ENCODE measurements at regions not wholly inside any gene's neighbourhood (a gene's known extent, or its start where the extent isn't known, plus 50 kb on each side); places are given as distances from the start of the nearest gene placed in this dataset.
"Not testable (repeated sequence)": the region's sequence is repeated elsewhere in the genome, so short reads cannot be mapped to it uniquely, and the experiment has no call there.

GRCh38 chr2:190150413-190150812 is 87.9 kb upstream of the MSTN start:
- DNase-seq, result no peak

- no peak for DNase-seq
Measured at GRCh38 chr2:190149908-190150307, 87.4 kb upstream of the MSTN start.

DNA sequence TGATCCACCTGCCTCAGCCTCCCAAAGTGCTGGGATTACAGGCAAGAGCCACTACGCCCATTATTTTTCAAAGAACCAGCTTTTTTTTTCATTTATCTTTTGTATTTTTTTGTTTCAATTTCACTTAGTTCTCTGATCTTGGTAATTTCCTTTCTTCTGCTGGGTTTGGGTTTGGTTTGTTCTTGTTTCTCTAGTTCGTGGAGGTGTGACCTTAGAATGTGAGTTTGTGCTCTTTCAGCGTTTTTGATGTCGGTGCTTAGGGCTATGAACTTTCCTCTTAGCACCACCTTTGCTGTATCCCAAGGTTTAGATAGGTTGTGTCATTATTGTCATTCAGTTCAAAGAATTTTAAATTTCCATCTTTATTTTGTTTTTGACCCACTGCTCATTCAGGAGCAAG is 86.7 kb upstream of the MSTN start:
- DNase-seq, result no peak

DNA sequence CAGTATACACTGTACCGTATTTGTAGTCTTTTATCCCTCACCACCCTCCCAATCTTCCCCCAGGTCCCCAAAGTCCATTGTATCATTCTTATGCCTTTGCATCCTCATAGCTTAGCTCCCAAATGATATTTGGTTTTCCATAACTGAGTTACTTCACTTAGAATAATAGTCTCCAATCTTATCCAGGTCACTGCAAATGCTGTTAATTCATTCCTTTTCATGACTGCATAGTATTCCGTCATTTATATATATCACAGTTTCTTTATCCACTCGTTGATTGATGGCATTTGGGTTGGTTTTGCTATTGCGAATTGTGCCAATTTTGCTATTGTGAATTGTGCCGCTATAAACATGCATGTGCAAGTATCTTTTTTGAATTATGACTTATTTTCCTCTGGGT is 83.6 kb upstream of the MSTN start:
- not testable (repeated sequence) for DNase-seq

GRCh38 chr2:190140474-190140873 is 77.9 kb upstream of the MSTN start:
- DNase-seq, result not testable (repeated sequence)

- no peak for DNase-seq
Measured at GRCh38 chr2:190139371-190139770, 76.8 kb upstream of the MSTN start.

- no peak for DNase-seq
Measured at GRCh38 chr2:190138032-190138431, 75.5 kb upstream of the MSTN start.

DNA sequence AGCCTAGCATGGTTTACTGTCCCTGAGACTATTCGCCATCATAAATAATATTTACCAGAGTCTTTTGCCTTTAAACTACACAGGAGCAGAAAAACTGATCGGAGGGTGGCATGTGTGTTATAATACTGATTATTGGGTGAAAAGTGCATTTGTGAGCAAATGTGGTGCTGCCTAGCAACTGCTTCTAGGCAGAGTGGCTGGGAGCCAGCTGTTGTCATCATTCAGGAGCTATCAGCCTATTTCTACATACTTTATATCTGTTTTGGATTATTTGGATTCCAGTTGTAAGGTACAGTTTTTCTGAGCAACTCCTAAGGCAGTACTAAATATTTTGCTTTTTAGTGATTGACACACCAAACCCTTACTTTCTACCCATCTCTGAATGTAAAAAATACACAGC is 75.0 kb upstream of the MSTN start:
- no peak for DNase-seq

DNA sequence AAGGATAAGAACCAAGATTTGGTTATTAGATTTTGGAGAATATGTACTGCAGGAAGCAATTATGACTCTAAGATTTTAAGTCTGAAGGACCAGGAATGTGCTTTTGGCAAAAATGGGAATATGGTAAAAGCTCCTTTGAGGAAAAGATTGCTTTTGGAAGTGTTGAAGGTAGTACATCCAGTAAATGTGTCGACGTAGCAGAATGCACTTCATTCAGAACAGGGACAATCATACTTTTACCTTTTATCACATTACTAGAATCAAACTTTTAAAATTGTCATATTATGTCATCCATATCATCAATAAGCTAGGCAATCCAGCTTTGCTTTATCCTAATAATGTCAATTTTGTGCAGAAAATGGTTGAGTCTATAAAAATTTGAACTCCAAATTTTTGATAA is 74.3 kb upstream of the MSTN start:
- DNase-seq, result no peak

DNA sequence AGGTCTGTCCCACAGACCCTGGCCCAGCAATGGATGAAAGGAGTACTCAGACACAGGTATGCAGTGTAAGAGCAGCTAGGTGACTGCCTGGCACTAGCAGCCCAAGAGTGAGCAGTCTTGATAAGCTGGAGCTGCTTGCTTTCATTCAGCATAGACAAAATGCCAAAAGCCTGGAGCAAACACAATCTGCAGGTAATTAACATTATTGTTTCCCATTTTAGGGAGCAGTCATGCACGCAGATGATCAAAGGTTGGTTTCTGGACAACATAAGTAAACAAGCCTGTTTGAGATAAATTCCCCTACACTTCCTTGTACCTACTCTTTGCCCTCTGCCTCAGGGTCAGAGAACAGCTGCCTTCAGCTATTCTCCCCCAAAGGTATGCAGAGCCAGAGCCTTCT is 73.7 kb upstream of the MSTN start:
- no peak for DNase-seq

DNA sequence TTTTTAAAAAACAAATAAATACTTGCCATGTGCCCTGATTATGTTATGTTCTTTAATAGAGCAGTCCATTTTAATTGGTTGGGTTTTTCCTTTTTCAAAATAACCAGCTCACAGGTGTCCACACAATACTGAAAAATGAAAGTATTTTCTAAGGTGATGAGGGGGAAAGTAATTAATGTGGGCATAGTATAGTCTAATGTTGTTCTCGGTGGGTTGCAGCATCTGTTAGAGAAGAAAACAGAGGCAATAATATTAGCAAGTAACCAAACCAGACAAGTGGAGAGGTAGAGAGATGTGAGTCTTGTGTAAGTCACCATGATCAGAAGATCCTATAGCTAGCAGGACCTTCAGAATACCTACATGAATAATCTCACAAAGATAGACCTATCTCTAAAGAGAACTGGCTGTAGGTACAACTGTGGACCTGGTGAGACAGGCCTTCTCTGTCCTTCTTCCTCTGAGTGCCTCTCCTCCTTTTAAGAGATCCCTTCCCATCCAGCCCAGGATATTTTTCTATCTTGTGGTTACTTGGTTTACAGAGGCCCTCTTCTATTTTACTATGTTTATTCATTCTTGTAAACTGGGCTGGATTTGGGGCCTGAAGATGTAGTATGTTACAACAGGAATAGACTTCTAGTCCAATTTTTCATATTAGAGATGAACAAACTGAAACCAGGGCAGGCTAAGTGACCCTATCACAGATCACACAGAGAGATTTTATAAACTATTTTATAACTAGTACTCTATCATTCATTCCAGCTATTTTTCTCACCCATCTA is 67.1 kb upstream of the MSTN start:
- no peak for DNase-seq

GRCh38 chr2:190127651-190128050 is 65.1 kb upstream of the MSTN start:
- DNase-seq, result no peak

DNA sequence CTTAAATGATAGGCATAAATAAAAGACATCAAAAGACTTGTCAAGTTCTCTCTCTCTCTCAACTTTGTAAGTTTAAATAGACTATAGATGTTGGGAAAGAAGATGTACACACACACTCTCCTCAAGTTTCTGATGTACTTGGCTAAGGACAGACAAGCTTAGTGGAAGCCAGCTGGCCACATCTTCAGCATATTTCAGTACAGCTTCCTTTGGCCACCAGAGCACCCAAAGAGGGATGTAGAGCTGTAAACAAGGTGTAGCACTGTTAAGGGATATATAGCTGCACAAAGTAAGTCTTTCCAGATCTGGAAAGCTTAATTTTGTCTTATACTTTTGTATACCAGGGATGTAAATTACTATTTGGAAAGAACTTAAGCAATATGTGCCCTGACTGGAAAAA is 64.3 kb upstream of the MSTN start:
- DNase-seq, result no peak

DNA sequence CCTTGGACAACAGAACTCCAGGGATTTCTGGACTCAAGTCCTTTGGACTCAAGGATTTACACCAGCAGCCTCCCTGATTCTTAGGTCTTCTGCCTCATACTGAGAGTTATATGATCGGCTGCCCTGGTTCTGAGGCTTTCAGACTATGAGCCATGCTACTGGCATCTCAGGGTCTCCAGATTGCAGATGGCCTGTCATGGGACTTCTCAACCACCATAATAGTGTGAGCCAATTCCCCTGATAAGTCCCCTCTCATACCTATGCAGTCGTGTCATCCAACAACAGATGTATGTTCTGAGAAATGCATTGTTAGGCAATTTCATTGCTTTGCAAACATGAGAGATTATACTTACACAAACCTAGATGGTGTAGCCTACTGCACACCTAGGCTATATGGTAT is 61.4 kb upstream of the MSTN start:
- DNase-seq, result no peak

DNA sequence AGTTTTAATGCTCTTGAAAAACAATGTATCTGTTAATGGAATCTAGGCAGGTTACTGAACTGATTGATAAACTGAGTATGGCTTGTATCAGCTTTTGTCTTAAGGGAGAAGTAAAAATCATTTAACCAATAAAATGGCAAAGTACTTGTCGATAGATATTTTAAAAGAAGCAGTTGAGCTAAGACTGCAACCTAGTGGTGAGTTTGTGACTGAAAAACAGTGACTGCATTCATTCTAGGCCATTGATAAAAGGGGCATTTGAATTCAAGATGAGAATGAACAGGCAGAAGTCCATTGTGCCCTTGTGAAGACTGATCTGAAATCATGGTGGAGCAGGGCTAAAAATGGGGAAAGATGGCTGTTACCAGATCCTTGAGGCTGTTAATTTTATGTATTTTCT is 59.4 kb upstream of the MSTN start:
- DNase-seq, result peak; percentile 35 to 41

GRCh38 chr2:190121305-190121704 is 58.8 kb upstream of the MSTN start:
- no peak for DNase-seq

DNA sequence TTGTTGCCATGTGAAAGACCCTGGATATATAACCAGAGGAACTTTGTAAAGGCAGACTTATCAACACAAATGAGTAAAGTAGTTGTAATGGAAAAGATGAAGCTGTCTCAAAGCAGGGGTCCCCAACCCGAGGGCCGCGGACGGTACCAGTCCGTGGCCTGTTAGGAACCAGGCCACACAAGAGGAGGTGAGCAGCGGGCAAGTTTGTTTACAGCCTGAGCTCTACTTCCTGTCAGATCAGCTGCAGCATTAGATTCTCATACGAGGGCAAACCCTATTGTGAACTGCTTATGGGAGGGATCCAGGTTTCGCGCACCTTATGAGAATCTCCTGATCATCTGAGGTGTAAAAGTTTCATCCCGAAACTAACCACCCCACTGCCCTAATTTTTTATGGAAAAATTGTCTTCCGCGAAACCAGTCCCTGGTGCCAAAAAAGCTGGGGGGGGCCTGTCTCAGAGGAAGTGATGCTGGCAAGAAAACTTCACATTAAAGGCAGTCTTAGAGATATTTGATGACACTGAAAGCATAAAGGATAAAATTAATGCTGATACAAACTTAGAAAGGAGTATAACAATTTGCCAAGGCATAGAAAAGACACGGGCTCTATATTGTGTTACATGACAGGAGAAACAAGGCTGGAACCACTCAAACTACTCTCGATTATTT is 57.5 kb upstream of the MSTN start:
- no peak for DNase-seq

- peak in 1 of 2 donors; percentile 35 for DNase-seq
Measured at GRCh38 chr2:190119257-190119656, 56.7 kb upstream of the MSTN start.

GRCh38 chr2:190117305-190117704 is 54.8 kb upstream of the MSTN start:
- DNase-seq, result no peak

GRCh38 chr2:190113000-190113399 is 50.5 kb upstream of the MSTN start:
- DNase-seq, result no peak
